Lung (tissue), 11 donors: ENCODE measurements at regions not wholly inside any gene's neighbourhood (a gene's known extent, or its start where the extent isn't known, plus 50 kb on each side); places are given as distances from the start of the nearest gene placed in this dataset.

Source experiments
- ATAC-seq: fragments of 200-7000 bp; cut with Tn5 transposase; one replicate; pipeline ENCODE4 v1.9.1; 2020; ENCODE audit warnings: moderate number of reproducible peaks; ENCODE audit not compliant: insufficient read depth, low FRiP score
- DNase-seq, 3 donors: peaks; one replicate each; pipeline ENCODE4 v3.0.0-alpha.2; 2013 to 2017
- H3K27ac ChIP-seq, 2 donors: one replicate each; pipeline ENCODE4 v1.5.1; 2013; ENCODE audit warnings: mild to moderate bottlenecking in 2 of 2, moderate library complexity in 2 of 2, control low read depth in 1 of 2, inconsistent platforms in 1 of 2, low read depth in 1 of 2, low read length in 1 of 2
- H3K27me3 ChIP-seq, 3 donors: one replicate each; pipeline ENCODE4 v1.5.1; 2013; ENCODE audit warnings: low read length in 2 of 3; ENCODE audit not compliant: control insufficient read depth in 3 of 3, insufficient read depth in 3 of 3
- H3K36me3 ChIP-seq, 4 donors: one replicate each; pipeline ENCODE4 v1.5.1; 2013; ENCODE audit warnings: low read length in 4 of 4, mild to moderate bottlenecking in 1 of 4, moderate library complexity in 1 of 4; ENCODE audit not compliant: control insufficient read depth in 4 of 4, insufficient read depth in 4 of 4
- H3K4me1 ChIP-seq, 5 donors: one replicate each; pipeline ENCODE4 v1.5.1; 2013; ENCODE audit warnings: low read length in 5 of 5, mild to moderate bottlenecking in 2 of 5, moderate library complexity in 1 of 5; ENCODE audit not compliant: control insufficient read depth in 5 of 5, insufficient read depth in 5 of 5
- H3K4me3 ChIP-seq: one replicate; pipeline ENCODE4 v1.5.1; 2013; ENCODE audit warnings: mild to moderate bottlenecking, control low read depth, moderate library complexity
- H3K9ac ChIP-seq, 2 donors: one replicate each; pipeline ENCODE4 v1.5.1; 2013; ENCODE audit warnings: low read length in 2 of 2, control low read depth in 1 of 2; ENCODE audit not compliant: insufficient read depth in 1 of 2
- H3K9me3 ChIP-seq, 4 donors: one replicate each; pipeline ENCODE4 v1.5.1; 2013; ENCODE audit warnings: low read length in 3 of 4, mild to moderate bottlenecking in 1 of 4, moderate library complexity in 1 of 4; ENCODE audit not compliant: control insufficient read depth in 4 of 4, insufficient read depth in 3 of 4
- WGBS, 2 donors: extraction: QIAGEN DNeasy Blood & Tissue Kit; methylation state at CpG; one replicate each; pipeline ENCODE4 v1.1.7; 2013; 5-methylcytosine and 5-hydroxymethylcytosine counted together
- TF ChIP-seq, protein P1 (sequence below): IDR thresholded peaks from 2 replicates; pipeline ENCODE4 v1.5.1; 2012; ENCODE audit warnings: mild to moderate bottlenecking; ENCODE audit errors: control extremely low read depth, extremely low read depth
- donor health status: control.
- donor health status: control.
- donor health status: Bipolar disorder and iron deficiency.
- donor health status: healthy.
- donor health status: DM: yes; HTN: yes; CAD: no.

DNA sequence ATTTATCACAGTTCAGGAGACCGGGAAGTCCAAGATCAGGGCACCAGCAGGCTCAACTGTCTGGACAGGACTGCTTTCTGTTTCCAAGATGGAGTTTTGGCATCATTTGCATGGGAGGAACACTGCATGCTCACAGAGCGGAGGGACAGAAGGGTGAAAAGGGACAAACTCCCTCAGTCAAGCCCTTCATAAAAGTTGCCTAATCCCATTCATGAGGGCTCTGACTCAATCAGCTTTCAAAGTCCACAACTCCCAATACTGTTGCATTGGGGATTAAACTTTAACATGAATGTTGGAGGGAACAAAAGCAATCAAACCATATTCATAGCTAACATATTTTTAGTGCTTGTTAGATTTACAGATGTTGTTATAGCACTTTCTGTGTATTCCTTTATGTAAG, 158.9 kb upstream of the MAD2L1 start:
- Histone ChIP-seq H3K36me3 (no peaks in the 10 kb centered on the region), H3K9ac (no peak overlapping the region), H3K4me3 (no peak overlapping the region), H3K4me1 (peaks cover 0 to 6% (median 0%) of the 10 kb centered on the region in 5 donors), H3K27me3 (no peaks in the 10 kb centered on the region), H3K9me3 (no peaks in the 10 kb centered on the region), H3K27ac (no peak overlapping the region)
- ATAC-seq (no peak), DNase-seq (no peak)
- WGBS, 2 donors, result 86 to 93% methylated on average over 2 of the region's 2 CpGs
- TF ChIP-seq, protein P1, sequence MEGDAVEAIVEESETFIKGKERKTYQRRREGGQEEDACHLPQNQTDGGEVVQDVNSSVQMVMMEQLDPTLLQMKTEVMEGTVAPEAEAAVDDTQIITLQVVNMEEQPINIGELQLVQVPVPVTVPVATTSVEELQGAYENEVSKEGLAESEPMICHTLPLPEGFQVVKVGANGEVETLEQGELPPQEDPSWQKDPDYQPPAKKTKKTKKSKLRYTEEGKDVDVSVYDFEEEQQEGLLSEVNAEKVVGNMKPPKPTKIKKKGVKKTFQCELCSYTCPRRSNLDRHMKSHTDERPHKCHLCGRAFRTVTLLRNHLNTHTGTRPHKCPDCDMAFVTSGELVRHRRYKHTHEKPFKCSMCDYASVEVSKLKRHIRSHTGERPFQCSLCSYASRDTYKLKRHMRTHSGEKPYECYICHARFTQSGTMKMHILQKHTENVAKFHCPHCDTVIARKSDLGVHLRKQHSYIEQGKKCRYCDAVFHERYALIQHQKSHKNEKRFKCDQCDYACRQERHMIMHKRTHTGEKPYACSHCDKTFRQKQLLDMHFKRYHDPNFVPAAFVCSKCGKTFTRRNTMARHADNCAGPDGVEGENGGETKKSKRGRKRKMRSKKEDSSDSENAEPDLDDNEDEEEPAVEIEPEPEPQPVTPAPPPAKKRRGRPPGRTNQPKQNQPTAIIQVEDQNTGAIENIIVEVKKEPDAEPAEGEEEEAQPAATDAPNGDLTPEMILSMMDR, result no peak

DNA sequence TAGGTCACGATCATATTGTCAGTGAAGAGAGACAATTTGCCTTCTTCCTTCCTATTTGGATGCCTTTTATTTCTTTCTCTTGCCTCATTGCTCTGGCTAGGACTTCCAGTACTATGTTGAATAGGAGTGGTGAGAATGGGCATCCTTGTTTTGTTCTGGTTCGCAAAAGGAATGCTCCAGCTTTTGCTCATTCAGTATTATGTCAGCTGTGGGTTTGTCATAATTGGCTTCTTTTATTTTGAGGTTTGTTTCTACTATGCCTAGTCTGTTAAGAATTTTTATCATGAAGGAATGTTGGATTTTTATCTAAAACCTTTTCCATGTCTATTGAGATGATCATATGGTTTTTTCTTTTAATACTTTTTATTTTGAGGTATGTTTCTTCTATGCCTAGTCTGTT, 152.3 kb upstream of the MAD2L1 start:
- Histone ChIP-seq H3K36me3 (no peaks in the 10 kb centered on the region), H3K27ac (no peak overlapping the region), H3K4me3 (no peak overlapping the region), H3K9me3 (peaks cover 0 to 2% (median 0%) of the 10 kb centered on the region in 4 donors), H3K9ac (no peak overlapping the region), H3K4me1 (no peaks in the 10 kb centered on the region), H3K27me3 (no peaks in the 10 kb centered on the region)
- DNase-seq (no peak), ATAC-seq (no peak)
- 82 to 90% methylated on average over 2 of the region's 2 CpGs for WGBS, 2 donors
- TF ChIP-seq, protein P1, result no peak

DNA sequence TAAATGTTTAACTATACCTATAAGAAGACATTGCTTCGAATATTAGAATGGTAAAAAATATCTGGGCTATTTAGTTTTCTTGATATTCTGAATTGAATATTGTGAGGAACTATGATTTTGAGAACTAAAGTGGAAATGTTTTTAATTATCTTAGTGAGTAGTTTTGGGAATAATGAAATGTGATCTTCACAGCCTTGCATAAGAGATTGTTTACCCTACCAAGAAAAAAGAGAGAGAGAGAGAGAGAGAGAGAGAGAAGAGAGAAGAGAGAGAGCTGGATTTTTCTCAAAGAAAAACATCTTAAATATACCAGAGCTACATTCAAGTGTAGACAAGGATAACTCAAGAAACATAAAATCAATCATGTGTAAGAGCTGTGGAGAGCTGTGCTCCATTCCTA, 148.7 kb upstream of the MAD2L1 start:
- Histone ChIP-seq H3K4me3 (no peak overlapping the region), H3K36me3 (no peaks in the 10 kb centered on the region), H3K27ac (no peak overlapping the region), H3K4me1 (no peaks in the 10 kb centered on the region), H3K9ac (no peak overlapping the region), H3K9me3 (peaks cover 0 to 2% (median 0%) of the 10 kb centered on the region in 4 donors), H3K27me3 (no peaks in the 10 kb centered on the region)
- TF ChIP-seq, protein P1, result no peak
- ATAC-seq, result no peak
- no peak for DNase-seq
- WGBS, 2 donors, result 83 to 95% methylated on average over 1 of the region's 1 CpG

DNA sequence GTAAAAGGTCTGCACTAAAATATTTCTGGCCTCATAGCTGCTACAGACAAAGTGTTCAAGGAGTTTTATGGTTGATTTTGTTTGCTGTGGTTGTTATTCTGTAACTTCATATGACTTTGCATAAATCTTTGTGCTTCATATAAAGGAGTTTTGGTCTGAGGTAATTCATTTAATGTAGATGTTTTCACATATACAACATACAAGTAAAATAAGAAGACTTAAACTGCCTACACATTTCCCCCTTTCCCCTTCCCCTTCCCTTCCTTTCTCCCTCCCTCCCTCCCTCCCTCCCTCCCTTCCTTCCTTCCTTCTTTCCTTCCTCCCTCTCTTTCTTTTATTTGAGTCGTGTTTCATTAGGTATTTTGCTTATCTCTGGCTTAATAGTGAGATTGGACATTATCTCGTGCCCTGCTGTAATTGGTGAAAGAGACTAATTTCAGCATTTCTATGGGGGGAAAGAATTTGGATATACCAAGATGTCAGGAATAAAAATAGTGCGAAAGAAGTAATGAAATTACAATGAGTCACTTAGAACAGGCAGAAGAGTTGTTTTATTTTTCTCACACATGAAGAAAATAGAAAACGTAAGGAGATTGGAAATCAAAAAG, 144.9 kb upstream of the MAD2L1 start:
- no peaks in the 10 kb centered on the region for H3K4me1 ChIP-seq
- no peaks in the 10 kb centered on the region for H3K27me3 ChIP-seq
- H3K9me3 ChIP-seq, result peaks cover 0 to 2% (median 0%) of the 10 kb centered on the region in 4 donors
- ATAC-seq, result no peak
- WGBS, 2 donors, result 74 to 76% methylated on average over 4 of the region's 4 CpGs
- H3K27ac ChIP-seq, result no peak overlapping the region
- no peak overlapping the region for H3K9ac ChIP-seq
- DNase-seq, result no peak
- H3K36me3 ChIP-seq, result no peaks in the 10 kb centered on the region
- TF ChIP-seq, protein P1, result no peak
- no peak overlapping the region for H3K4me3 ChIP-seq
